HCT116 (cell line): ENCODE measurements at regions not wholly inside any gene's neighbourhood (a gene's known extent, or its start where the extent isn't known, plus 50 kb on each side); places are given as distances from the start of the nearest gene placed in this dataset.

ENCODE experiments used
- ATAC-seq: fragments of 200-7000 bp; cut with Tn5 transposase; 2 replicates; pipeline ENCODE4 v1.9.1; 2020; ENCODE audit warnings: mild to moderate bottlenecking, moderate library complexity
- BruUV-seq: library from RNA; stranded (reverse); fragments of 400-500 nt; replicated peaks from 2 replicates; lab custom pipeline; 2021; lab: Mats Ljungman, UMichigan
- CTCF ChIA-PET: fragments of 300-600 bp; sonication (Branson Sonifier 250); formaldehyde crosslinking; loops from one replicate; lab custom pipeline; 2021; ENCODE audit warnings: antibody characterized with exemption; lab: Charles Lee
- POLR2A ChIA-PET: fragments of 300-600, 350-600 bp; sonication (Branson Sonifier 250); formaldehyde crosslinking; loops from one replicate; lab custom pipeline; 2021; ENCODE audit warnings: antibody characterized with exemption; lab: Charles Lee
- RAD21 ChIA-PET, 2 experiments: fragments of 300-600 bp; sonication (Branson Sonifier 250); formaldehyde crosslinking; loops; one replicate each; lab custom pipeline; 2023; ENCODE audit warnings: low total read pairs in 2 of 2; ENCODE audit not compliant: uncharacterized antibody in 2 of 2, unreplicated experiment in 2 of 2, low non-redundant PET in 1 of 2; lab: Charles Lee
- DNase-seq: peaks from one replicate; pipeline ENCODE4 v3.0.0-alpha.2; 2010; ENCODE audit warnings: low read depth, low spot score
- H2AFZ ChIP-seq: fragments of 200-600 bp; shearing (Covaris generic), sonication (generic); 2 replicates; pipeline ENCODE4 v1.6.1; 2017; ENCODE audit warnings: low read depth, mixed run types, mixed read lengths, antibody characterized with exemption, low read length; ENCODE audit not compliant: poor library complexity, severe bottlenecking
- H3K27ac ChIP-seq: 2 replicates; pipeline ENCODE4 v1.5.1; 2012; ENCODE audit warnings: low read depth, low read length
- H3K27me3 ChIP-seq: fragments of 200-600 bp; sonication (generic); 2 replicates; pipeline ENCODE4 v1.6.1; 2016; ENCODE audit warnings: mixed run types, low read length, mixed read lengths; ENCODE audit not compliant: insufficient read depth
- H3K36me3 ChIP-seq, 2 experiments: fragments of 200-500 bp in 1 of 2; fragments of 200-600 bp in 1 of 2; sonication (Bioruptor generic) in 1 of 2; sonication (generic) in 1 of 2; 2 replicates each; pipeline versions ENCODE4 v1.5.1 to v1.6.1; 2014 to 2016; ENCODE audit warnings: low read length in 2 of 2, inconsistent platforms in 1 of 2, mixed read lengths in 1 of 2, mixed run types in 1 of 2; ENCODE audit not compliant: insufficient read depth in 2 of 2, control insufficient read depth in 1 of 2
- H3K4me1 ChIP-seq, 2 experiments: fragments of 200-600 bp in 1 of 2; sonication (generic) in 1 of 2; 2 replicates each; pipeline versions ENCODE4 v1.5.1 to v1.6.1; 2012 to 2017; ENCODE audit warnings: low read length in 2 of 2, inconsistent platforms in 1 of 2, mild to moderate bottlenecking in 1 of 2, mixed read lengths in 1 of 2, mixed run types in 1 of 2, moderate library complexity in 1 of 2; ENCODE audit not compliant: insufficient read depth in 2 of 2, control insufficient read depth in 1 of 2
- H3K4me2 ChIP-seq: fragments of 200-600 bp; sonication (generic); 2 replicates; pipeline ENCODE4 v1.6.1; 2017; ENCODE audit warnings: mixed run types, low read length, mixed read lengths
- H3K4me3 ChIP-seq, 2 experiments: fragments of 200-600 bp in 1 of 2; sonication (generic) in 1 of 2; replicated peaks in 1 of 2; 2 replicates each; pipeline ENCODE4 v1.5.1; 2011 to 2016; ENCODE audit warnings: low read length in 2 of 2, control low read depth in 1 of 2, low read depth in 1 of 2, mild to moderate bottlenecking in 1 of 2, mixed read lengths in 1 of 2, mixed run types in 1 of 2
- H3K79me2 ChIP-seq: fragments of 200-600 bp; sonication (generic); 2 replicates; pipeline ENCODE4 v1.6.1; 2017; ENCODE audit warnings: mild to moderate bottlenecking, mixed run types, low read length, moderate library complexity, mixed read lengths; ENCODE audit not compliant: insufficient read depth
- H3K9ac ChIP-seq: fragments of 200-600 bp; sonication (generic); 2 replicates; pipeline ENCODE4 v1.6.1; 2016; ENCODE audit warnings: low read length, mixed read lengths
- H3K9me2 ChIP-seq: fragments of 200-600 bp; sonication (generic), shearing (Covaris generic); 2 replicates; pipeline ENCODE4 v1.6.1; 2017; ENCODE audit warnings: mixed run types, mild to moderate bottlenecking, moderate library complexity; ENCODE audit not compliant: insufficient read depth
- H3K9me3 ChIP-seq, 2 experiments: fragments of 200-500 bp in 1 of 2; fragments of 200-600 bp in 1 of 2; sonication (Bioruptor generic) in 1 of 2; sonication (generic) in 1 of 2; 2 replicates each; pipeline ENCODE4 v1.6.1; 2014 to 2017; ENCODE audit warnings: low read length in 2 of 2, mixed read lengths in 2 of 2, inconsistent platforms in 1 of 2, low read depth in 1 of 2, mild to moderate bottlenecking in 1 of 2, mixed run types in 1 of 2, moderate library complexity in 1 of 2; ENCODE audit not compliant: control insufficient read depth in 1 of 2, insufficient read depth in 1 of 2
- H4K20me1 ChIP-seq: fragments of 200-600 bp; sonication (generic), shearing (Covaris generic); 2 replicates; pipeline ENCODE4 v1.6.1; 2017; ENCODE audit warnings: mixed run types, mild to moderate bottlenecking, moderate library complexity; ENCODE audit not compliant: insufficient read depth
- FOSL1 ChIP-seq: IDR thresholded peaks from 2 replicates; pipeline ENCODE4 v1.6.1; 2012; ENCODE audit warnings: low read depth
- SIN3A ChIP-seq: IDR thresholded peaks from 2 replicates; pipeline ENCODE4 v1.6.1; 2012; ENCODE audit warnings: low read depth
- ZFX ChIP-seq: fragments of 450-650 bp; IDR thresholded peaks from 2 replicates; pipeline ENCODE4 v1.6.1; 2017
- intact Hi-C: fragments of 100-400 bp; cut with micrococcal nuclease; formaldehyde crosslinking; loops from 2 replicates; pipeline ENCODE4 v1.10.0; 2022
- TF ChIP-seq, protein P1 (sequence below): IDR thresholded peaks from 2 replicates; pipeline ENCODE4 v1.6.1; 2012; ENCODE audit warnings: low read depth

- TF ChIP-seq, protein P1, sequence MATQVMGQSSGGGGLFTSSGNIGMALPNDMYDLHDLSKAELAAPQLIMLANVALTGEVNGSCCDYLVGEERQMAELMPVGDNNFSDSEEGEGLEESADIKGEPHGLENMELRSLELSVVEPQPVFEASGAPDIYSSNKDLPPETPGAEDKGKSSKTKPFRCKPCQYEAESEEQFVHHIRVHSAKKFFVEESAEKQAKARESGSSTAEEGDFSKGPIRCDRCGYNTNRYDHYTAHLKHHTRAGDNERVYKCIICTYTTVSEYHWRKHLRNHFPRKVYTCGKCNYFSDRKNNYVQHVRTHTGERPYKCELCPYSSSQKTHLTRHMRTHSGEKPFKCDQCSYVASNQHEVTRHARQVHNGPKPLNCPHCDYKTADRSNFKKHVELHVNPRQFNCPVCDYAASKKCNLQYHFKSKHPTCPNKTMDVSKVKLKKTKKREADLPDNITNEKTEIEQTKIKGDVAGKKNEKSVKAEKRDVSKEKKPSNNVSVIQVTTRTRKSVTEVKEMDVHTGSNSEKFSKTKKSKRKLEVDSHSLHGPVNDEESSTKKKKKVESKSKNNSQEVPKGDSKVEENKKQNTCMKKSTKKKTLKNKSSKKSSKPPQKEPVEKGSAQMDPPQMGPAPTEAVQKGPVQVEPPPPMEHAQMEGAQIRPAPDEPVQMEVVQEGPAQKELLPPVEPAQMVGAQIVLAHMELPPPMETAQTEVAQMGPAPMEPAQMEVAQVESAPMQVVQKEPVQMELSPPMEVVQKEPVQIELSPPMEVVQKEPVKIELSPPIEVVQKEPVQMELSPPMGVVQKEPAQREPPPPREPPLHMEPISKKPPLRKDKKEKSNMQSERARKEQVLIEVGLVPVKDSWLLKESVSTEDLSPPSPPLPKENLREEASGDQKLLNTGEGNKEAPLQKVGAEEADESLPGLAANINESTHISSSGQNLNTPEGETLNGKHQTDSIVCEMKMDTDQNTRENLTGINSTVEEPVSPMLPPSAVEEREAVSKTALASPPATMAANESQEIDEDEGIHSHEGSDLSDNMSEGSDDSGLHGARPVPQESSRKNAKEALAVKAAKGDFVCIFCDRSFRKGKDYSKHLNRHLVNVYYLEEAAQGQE = no peak
- TF ChIP-seq ZFX = no peak
- no peak for TF ChIP-seq SIN3A
These were observed 82.6 kb downstream of the BBS10 start (continued) for GRCh38 chr12:76265424-76266180.

DNA sequence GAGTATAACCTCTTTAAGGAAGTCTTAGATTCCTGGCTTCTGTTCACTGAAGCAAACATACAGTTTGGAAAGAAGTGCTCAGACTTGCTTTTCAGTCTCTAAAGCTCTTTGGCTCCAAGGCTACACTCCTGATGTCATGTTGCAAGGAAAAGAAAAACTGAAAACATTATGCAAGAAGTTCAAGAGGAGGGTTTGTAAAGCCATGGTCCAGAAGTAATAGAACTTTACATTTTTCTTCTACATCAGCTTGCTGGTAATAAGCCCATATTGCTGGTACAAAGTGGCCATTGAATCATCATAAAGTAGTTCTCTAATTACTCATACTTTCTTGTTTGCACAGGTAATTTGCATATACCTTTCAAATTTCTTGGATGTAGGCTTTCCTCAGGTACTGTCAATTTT, 83.6 kb downstream of the BBS10 start:
- POLR2A ChIA-PET = no interaction called here
- H3K27me3 ChIP-seq = no peaks in the 10 kb centered on the region
- no peaks in the 10 kb centered on the region for H3K79me2 ChIP-seq
- H3K4me1 ChIP-seq = no peaks in the 10 kb centered on the region
- intact Hi-C loops = no loop called here
- H2AFZ ChIP-seq = no peak overlapping the region
- H3K4me3 ChIP-seq = no peak overlapping the region
- RAD21 ChIA-PET = no interaction called here
- BruUV-seq = no TSS peak
- ATAC-seq = no peak
- no peaks in the 10 kb centered on the region for H3K9me3 ChIP-seq
- no peaks in the 10 kb centered on the region for H3K9me2 ChIP-seq
- no peak for DNase-seq
- no peak overlapping the region for H3K4me2 ChIP-seq
- CTCF ChIA-PET = no interaction called here
- H3K9ac ChIP-seq = no peak overlapping the region
- TF ChIP-seq FOSL1 = no peak
- TF ChIP-seq, all 23 proteins: peak for 0
- Histone ChIP-seq H3K27ac (no peak overlapping the region), H3K36me3 (no peaks in the 10 kb centered on the region), H4K20me1 (no peaks in the 10 kb centered on the region)
